22Rv1 (cell line): ENCODE measurements at regions not wholly inside any gene's neighbourhood (a gene's known extent, or its start where the extent isn't known, plus 50 kb on each side); places are given as distances from the start of the nearest gene placed in this dataset.

ENCODE experiments used
- CTCF ChIP-seq: fragments of 450-650 bp; IDR thresholded peaks from 2 replicates; pipeline ENCODE4 v1.5.1; 2017; ENCODE audit warnings: mild to moderate bottlenecking
- ZFX ChIP-seq: fragments of 450-650 bp; IDR thresholded peaks from 2 replicates; pipeline ENCODE4 v1.6.1; 2017; ENCODE audit warnings: antibody characterized with exemption, borderline replicate concordance

- TF ChIP-seq CTCF = no peak
- no peak for TF ChIP-seq ZFX
Measured at GRCh38 chr3:94596887-94597566, 534.2 kb downstream of the NSUN3 start.
